ENCODE measurements at regions not wholly inside any gene's neighbourhood (a gene's known extent, or its start where the extent isn't known, plus 50 kb on each side); places are given as distances from the start of the nearest gene placed in this dataset.

GRCh38 chr10:3693022-3693697 lies 91.8 kb downstream of the KLF6 start:
- no peak for DNase-seq (ENCODE audit: low read depth)
- no peak for TF ChIP-seq CTCF (IDR thresholded peaks at IDR 0.05; ENCODE audit: control insufficient read depth, insufficient read depth, low read depth, low read length, missing control alignments)
- no peak overlapping the region for H3K4me3 ChIP-seq (ENCODE audit: control insufficient read depth, low read depth, low read length)

- TF ChIP-seq CTCF (IDR thresholded peaks at IDR 0.05; ENCODE audit: control insufficient read depth, insufficient read depth, low read depth, low read length, missing control alignments) = no peak
These were observed 92.5 kb downstream of the KLF6 start for GRCh38 chr10:3692387-3692999.

GRCh38 chr10:3691482-3691881 lies 93.5 kb downstream of the KLF6 start:
- TF ChIP-seq CTCF (IDR thresholded peaks at IDR 0.05; ENCODE audit: control insufficient read depth, insufficient read depth, low read depth, low read length, missing control alignments) = no peak
- H3K4me3 ChIP-seq (ENCODE audit: control insufficient read depth, low read depth, low read length) = no peak overlapping the region
- no peak for DNase-seq (ENCODE audit: low read depth)

More at GRCh38 chr10:3692387-3692999, 92.5 kb downstream of the KLF6 start:
- H3K4me3 ChIP-seq (ENCODE audit: control insufficient read depth, low read depth, low read length) = no peak overlapping the region
- no peak for DNase-seq (ENCODE audit: low read depth)

- no peak for TF ChIP-seq CTCF (IDR thresholded peaks at IDR 0.05; ENCODE audit: control insufficient read depth, insufficient read depth, low read depth, low read length, missing control alignments)
- H3K4me3 ChIP-seq (ENCODE audit: control insufficient read depth, low read depth, low read length) = no peak overlapping the region
- no peak for DNase-seq (ENCODE audit: low read depth)
These were observed 95.0 kb downstream of the KLF6 start for GRCh38 chr10:3689871-3690510.

GRCh38 chr10:3687510-3688081 lies 97.4 kb downstream of the KLF6 start:
- no peak for TF ChIP-seq CTCF (IDR thresholded peaks at IDR 0.05; ENCODE audit: control insufficient read depth, insufficient read depth, low read depth, low read length, missing control alignments)
- H3K4me3 ChIP-seq (ENCODE audit: control insufficient read depth, low read depth, low read length) = no peak overlapping the region
- no peak for DNase-seq (ENCODE audit: low read depth)

GRCh38 chr10:3685384-3685783 lies 99.6 kb downstream of the KLF6 start:
- no peak overlapping the region for H3K4me3 ChIP-seq (ENCODE audit: control insufficient read depth, low read depth, low read length)
- TF ChIP-seq CTCF (IDR thresholded peaks at IDR 0.05; ENCODE audit: control insufficient read depth, insufficient read depth, low read depth, low read length, missing control alignments) = no peak
- DNase-seq (ENCODE audit: low read depth) = no peak
